HG02642 (cell line): ENCODE measurements at regions not wholly inside any gene's neighbourhood (a gene's known extent, or its start where the extent isn't known, plus 50 kb on each side); places are given as distances from the start of the nearest gene placed in this dataset.

Source experiments
- ATAC-seq: cut with Tn5 transposase; IDR thresholded peaks from one replicate; pipeline ENCODE4 v1.9.1; 2021; ENCODE audit warnings: mild to moderate bottlenecking; ENCODE audit not compliant: unreplicated experiment, poor library complexity

- no peak for ATAC-seq
Measured at GRCh38 chr2:2400286-2401038, 69.4 kb upstream of the MYT1L start.

DNA sequence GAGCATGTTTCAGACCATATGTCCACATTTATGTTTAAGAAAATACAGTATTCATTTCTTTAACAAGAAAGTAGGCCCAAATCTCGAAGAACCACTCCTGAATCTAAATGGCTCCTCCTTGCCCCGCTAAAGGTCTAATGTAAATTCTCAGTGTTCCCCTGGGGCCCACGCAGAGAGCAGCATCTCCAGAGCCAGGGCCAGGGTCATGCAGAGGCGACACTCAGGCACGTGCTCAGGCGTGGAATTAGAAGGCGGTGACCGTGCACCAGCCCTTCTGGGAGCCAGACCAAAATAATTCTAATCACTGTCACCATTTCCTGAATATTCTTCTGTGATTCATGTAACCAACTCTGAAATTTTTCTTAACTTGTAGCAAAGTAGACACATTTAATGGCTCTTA lies 68.3 kb upstream of the MYT1L start:
- no peak for ATAC-seq

- no peak for ATAC-seq
Measured at GRCh38 chr2:2392332-2392731, 61.3 kb upstream of the MYT1L start.

DNA sequence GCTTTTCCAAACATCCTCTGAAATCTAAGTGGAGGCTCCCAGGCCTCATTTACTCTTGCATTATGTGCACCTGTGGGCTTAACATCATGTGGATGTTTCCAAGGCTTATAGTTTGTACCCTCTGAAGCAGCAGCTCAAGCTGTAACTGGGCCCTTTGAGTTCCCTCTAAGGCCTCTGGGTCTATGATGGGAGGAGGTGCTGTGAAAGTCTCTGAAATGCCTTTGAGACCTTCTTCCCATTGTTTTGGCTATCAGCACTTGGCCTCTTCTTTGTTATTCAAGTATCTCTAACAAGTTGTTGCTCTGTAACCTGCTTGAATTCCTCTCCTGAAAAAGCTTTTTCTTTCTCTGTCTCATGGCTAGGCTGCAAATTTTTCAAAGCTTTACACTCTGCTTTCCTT lies 58.1 kb upstream of the MYT1L start:
- ATAC-seq, result no peak
